Gastroesophageal sphincter (tissue), 4 donors: ENCODE measurements at regions not wholly inside any gene's neighbourhood (a gene's known extent, or its start where the extent isn't known, plus 50 kb on each side); places are given as distances from the start of the nearest gene placed in this dataset.

Experiments used
- ATAC-seq: fragments of 150-250 bp; one replicate; pipeline ENCODE4 v1.9.1; 2016; ENCODE audit warnings: mild to moderate bottlenecking, moderate library complexity
- H3K27ac ChIP-seq, 4 donors: fragments of 200-600 bp; sonication (generic) in 3 of 4; 1 replicate in 3 of 4; 2 replicates in 1 of 4; pipeline ENCODE4 v1.5.1; 2016 to 2019
- H3K27me3 ChIP-seq: fragments of 200-600 bp; sonication (generic); one replicate; pipeline ENCODE4 v1.5.1; 2019
- H3K36me3 ChIP-seq, 2 donors: fragments of 200-600 bp; sonication (generic); one replicate each; pipeline ENCODE4 v1.5.1; 2019; ENCODE audit warnings: control low read depth in 1 of 2
- H3K4me1 ChIP-seq, 3 donors: fragments of 200-600 bp; sonication (generic); 1 replicate in 2 of 3; 2 replicates in 1 of 3; pipeline ENCODE4 v1.5.1; 2016 to 2019; ENCODE audit warnings: control low read depth in 2 of 3
- H3K4me3 ChIP-seq, 2 donors: fragments of 200-600 bp; sonication (generic); one replicate each; pipeline ENCODE4 v1.5.1; 2019; ENCODE audit warnings: mild to moderate bottlenecking in 1 of 2, moderate library complexity in 1 of 2
- H3K9me3 ChIP-seq, 3 donors: fragments of 200-600 bp; sonication (generic); one replicate each; pipeline ENCODE4 v1.5.1; 2017 to 2019; ENCODE audit warnings: control low read depth in 2 of 3
- EP300 ChIP-seq: sonication (generic); formaldehyde crosslinking; IDR thresholded peaks from one replicate; pipeline ENCODE4 v1.6.1; 2017; ENCODE audit warnings: antibody characterized with exemption, mild to moderate bottlenecking
- POLR2A ChIP-seq, 2 donors: fragments of 450-650 bp; IDR thresholded peaks; one replicate each; pipeline ENCODE4 v1.6.1; 2017; ENCODE audit warnings: antibody characterized with exemption in 2 of 2, mild to moderate bottlenecking in 2 of 2, moderate library complexity in 1 of 2
- POLR2AphosphoS5 ChIP-seq: sonication (generic); formaldehyde crosslinking; IDR thresholded peaks from one replicate; pipeline ENCODE4 v1.6.1; 2017; ENCODE audit warnings: antibody characterized with exemption
- WGBS, 2 donors: methylation state at CpG; one replicate each; pipeline ENCODE4 v1.1.5; 2018; ENCODE audit warnings: low coverage in 1 of 2; 5-methylcytosine and 5-hydroxymethylcytosine counted together
- TF ChIP-seq, protein P1 (sequence below), 4 experiments: fragments of 200-600 bp in 2 of 4; fragments of 450-650 bp in 2 of 4; sonication (generic) in 1 of 4; IDR thresholded peaks; one replicate each; pipeline ENCODE4 v1.5.1; 2017 to 2019; ENCODE audit warnings: antibody characterized with exemption in 4 of 4, mild to moderate bottlenecking in 2 of 4, moderate library complexity in 2 of 4

DNA sequence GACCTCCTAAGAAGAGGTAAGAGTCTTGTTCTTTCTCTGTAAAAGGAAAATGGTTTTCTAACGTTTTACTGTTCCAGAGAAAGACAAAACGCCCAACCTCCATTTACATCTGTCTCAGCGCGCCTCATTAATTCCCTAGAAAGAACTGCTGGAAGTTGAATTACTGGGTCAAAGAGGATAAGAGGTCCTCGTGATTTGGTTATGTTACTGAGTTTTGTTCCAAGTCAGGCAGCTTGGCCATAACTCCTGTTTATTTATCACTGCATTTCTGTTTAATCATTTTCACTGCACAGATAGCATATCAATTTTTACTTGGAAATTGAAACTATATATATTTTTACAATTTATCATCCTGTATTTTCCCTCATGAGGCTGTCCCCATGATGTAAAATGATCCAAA, 112.9 kb upstream of the PEG3 start:
- peaks cover 40% of the 10 kb centered on the region for H3K27me3 ChIP-seq
- H3K36me3 ChIP-seq: no peaks in the 10 kb centered on the region
- peaks cover 0 to 10% (median 0%) of the 10 kb centered on the region in 3 donors for H3K9me3 ChIP-seq
- H3K27ac ChIP-seq: no peak overlapping the region
- 23 to 46% methylated on average over 5 of the region's 5 CpGs for WGBS, 2 donors
- no peak for TF ChIP-seq EP300
- no peak for TF ChIP-seq POLR2AphosphoS5
- no peak for TF ChIP-seq POLR2A (IDR thresholded peaks at IDR 0.05)
- TF ChIP-seq, protein P1, sequence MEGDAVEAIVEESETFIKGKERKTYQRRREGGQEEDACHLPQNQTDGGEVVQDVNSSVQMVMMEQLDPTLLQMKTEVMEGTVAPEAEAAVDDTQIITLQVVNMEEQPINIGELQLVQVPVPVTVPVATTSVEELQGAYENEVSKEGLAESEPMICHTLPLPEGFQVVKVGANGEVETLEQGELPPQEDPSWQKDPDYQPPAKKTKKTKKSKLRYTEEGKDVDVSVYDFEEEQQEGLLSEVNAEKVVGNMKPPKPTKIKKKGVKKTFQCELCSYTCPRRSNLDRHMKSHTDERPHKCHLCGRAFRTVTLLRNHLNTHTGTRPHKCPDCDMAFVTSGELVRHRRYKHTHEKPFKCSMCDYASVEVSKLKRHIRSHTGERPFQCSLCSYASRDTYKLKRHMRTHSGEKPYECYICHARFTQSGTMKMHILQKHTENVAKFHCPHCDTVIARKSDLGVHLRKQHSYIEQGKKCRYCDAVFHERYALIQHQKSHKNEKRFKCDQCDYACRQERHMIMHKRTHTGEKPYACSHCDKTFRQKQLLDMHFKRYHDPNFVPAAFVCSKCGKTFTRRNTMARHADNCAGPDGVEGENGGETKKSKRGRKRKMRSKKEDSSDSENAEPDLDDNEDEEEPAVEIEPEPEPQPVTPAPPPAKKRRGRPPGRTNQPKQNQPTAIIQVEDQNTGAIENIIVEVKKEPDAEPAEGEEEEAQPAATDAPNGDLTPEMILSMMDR (IDR thresholded peaks at IDR 0.05): no peak
- no peaks in the 10 kb centered on the region for H3K4me1 ChIP-seq
- H3K4me3 ChIP-seq: no peak overlapping the region
- ATAC-seq: no peak

DNA sequence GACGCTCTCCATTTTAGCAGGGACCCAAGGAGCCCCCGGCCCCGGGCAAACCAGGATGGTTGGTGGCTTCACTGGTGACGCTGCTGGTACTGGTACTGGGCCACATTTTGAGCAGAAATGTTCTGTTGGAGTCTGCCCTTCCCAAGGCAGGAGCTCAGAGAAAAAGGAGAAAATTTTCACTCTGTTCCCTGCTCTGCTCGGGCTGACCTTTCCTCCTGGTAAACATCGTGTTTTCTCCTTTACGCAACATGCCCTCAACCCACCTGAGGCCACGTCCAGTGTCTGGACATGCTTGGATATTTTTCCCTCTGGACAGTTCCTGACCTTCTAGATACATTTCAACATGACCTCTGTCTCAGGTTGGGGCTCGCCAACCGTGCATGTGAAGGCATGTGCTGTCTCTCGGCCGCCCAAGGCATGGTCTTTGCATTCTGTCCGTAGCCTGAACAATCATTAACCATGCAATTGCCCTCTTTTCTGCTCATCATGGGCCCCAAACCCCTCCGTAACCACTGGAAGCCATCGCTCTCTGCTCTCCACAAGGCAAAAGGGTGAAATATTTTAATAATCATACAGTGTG, 115.2 kb upstream of the PEG3 start:
- ATAC-seq: no peak
- H3K36me3 ChIP-seq: no peaks in the 10 kb centered on the region
- H3K4me1 ChIP-seq: no peaks in the 10 kb centered on the region
- TF ChIP-seq, protein P1 (IDR thresholded peaks at IDR 0.05): no peak
- TF ChIP-seq POLR2AphosphoS5 (no peak), POLR2A (IDR thresholded peaks at IDR 0.05) (no peak)
- H3K4me3 ChIP-seq: no peak overlapping the region
- H3K9me3 ChIP-seq: peaks cover 0 to 10% (median 0%) of the 10 kb centered on the region in 3 donors
- H3K27me3 ChIP-seq: peaks cover 45% of the 10 kb centered on the region
- WGBS, 2 donors: 66 to 74% methylated on average over 6 to 10 of the region's 15 CpGs
- H3K27ac ChIP-seq: no peak overlapping the region

DNA sequence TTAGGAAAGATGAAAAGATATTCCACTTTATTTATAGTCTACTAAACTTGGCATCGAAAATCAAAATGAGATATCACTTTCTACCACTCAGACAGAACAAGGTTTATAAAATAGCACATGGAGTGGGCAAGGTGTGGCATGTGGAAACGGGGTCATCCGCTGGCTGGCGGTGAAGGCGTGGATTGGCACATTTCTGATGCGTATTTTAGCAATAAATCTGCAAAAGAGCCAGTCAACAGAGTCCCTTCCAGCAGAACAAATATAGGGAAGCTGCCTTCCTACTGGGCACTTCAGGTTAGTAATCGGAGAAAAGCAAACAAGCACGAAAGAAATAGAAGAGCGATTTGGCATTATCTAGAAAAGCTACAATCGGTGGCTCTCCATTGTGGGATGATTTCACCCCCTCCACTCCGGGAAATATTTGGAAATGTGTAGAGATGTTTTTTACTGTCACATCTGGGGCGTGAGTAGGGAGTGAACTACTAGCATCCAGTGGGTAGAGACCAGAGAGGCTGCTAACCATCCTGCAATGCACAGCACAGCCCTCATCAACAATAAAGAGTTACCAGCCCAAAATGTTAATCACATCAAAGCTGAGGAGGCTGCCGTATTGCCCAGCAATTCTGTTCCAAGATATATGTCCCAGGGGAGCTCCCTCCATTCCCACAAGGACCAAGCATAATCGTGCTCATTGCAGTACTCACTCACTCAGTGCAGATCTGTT, 116.1 kb upstream of the PEG3 start:
- Histone ChIP-seq H3K27ac (no peak overlapping the region), H3K9me3 (peaks cover 0 to 6% (median 0%) of the 10 kb centered on the region in 3 donors), H3K27me3 (peaks cover 40% of the 10 kb centered on the region), H3K4me1 (no peaks in the 10 kb centered on the region), H3K4me3 (no peak overlapping the region), H3K36me3 (no peaks in the 10 kb centered on the region)
- no peak for TF ChIP-seq POLR2A (IDR thresholded peaks at IDR 0.05)
- no peak for TF ChIP-seq POLR2AphosphoS5
- TF ChIP-seq, protein P1 (IDR thresholded peaks at IDR 0.05): no peak
- TF ChIP-seq EP300: no peak
- WGBS, 2 donors: 77 to 82% methylated on average over 12 to 13 of the region's 14 CpGs
- ATAC-seq: no peak

DNA sequence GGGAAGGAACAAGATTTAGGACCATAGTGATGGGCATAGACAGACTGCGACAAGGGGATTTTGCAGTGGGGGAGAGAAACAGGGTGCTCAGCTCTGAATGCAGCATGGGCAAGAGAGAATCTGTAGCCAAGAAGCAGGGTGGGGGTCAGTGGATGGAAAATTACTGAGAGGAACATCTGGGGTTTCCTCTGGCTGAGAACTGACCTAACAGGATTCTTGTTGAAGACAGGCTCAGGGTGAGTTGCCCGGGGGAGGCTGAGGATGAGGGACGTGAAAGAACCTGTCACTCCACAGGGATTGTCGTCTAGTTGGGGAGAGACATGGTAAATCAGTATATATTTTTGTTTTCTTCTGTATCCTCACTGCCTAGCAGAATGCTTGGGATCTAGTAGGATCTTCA, 118.7 kb upstream of the PEG3 start:
- Histone ChIP-seq H3K27ac (no peak overlapping the region), H3K27me3 (peaks cover 48% of the 10 kb centered on the region), H3K4me3 (no peak overlapping the region), H3K4me1 (no peaks in the 10 kb centered on the region), H3K9me3 (no peaks in the 10 kb centered on the region), H3K36me3 (no peaks in the 10 kb centered on the region)
- 73 to 74% methylated on average over 3 to 4 of the region's 4 CpGs for WGBS, 2 donors
- ATAC-seq: no peak
- TF ChIP-seq POLR2A (IDR thresholded peaks at IDR 0.05): no peak
- no peak for TF ChIP-seq EP300
- TF ChIP-seq, protein P1 (IDR thresholded peaks at IDR 0.05): no peak
- TF ChIP-seq POLR2AphosphoS5: no peak

DNA sequence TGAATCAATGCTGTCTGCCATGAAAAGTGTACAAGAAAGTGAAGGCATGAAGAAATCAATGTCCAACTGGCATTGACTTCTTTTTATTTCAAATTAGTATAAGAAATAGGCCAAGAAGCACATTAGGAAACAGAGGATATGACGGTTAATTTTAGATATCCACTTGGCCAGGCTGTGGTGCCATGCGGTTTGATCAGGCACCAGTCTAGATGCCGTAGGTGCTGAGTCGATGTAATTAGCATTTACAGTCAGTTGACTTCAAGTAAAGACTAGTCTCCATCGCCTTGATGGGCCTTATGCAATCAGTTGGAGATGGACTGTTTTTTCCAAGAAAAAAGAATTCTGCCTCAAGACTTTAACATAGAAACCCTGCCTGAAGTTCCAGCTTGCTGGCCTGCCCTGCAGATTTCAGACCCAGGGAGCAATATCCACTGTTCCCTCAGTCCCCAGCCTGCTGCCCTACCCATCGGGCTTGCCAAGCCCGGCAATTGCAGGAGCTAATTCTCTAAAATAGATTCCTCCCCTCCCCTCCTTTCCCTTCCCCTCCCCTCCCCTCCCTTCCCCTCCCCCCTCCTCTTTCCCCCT, 120.5 kb upstream of the PEG3 start:
- TF ChIP-seq POLR2A (IDR thresholded peaks at IDR 0.05) (no peak), EP300 (no peak), POLR2AphosphoS5 (no peak)
- TF ChIP-seq, protein P1 (IDR thresholded peaks at IDR 0.05): no peak
- Histone ChIP-seq H3K4me3 (no peak overlapping the region), H3K27me3 (peaks cover 44% of the 10 kb centered on the region), H3K36me3 (no peaks in the 10 kb centered on the region), H3K27ac (no peak overlapping the region), H3K4me1 (no peaks in the 10 kb centered on the region), H3K9me3 (no peaks in the 10 kb centered on the region)
- 76 to 85% methylated on average over 6 to 7 of the region's 7 CpGs for WGBS, 2 donors
- ATAC-seq: no peak
